Gastroesophageal sphincter (tissue), 4 donors: ENCODE measurements at regions not wholly inside any gene's neighbourhood (a gene's known extent, or its start where the extent isn't known, plus 50 kb on each side); places are given as distances from the start of the nearest gene placed in this dataset.

Experiments used
- ATAC-seq: fragments of 150-250 bp; one replicate; pipeline ENCODE4 v1.9.1; 2016; ENCODE audit warnings: mild to moderate bottlenecking, moderate library complexity
- H3K27ac ChIP-seq, 4 donors: fragments of 200-600 bp; sonication (generic) in 3 of 4; 1 replicate in 3 of 4; 2 replicates in 1 of 4; pipeline ENCODE4 v1.5.1; 2016 to 2019
- H3K27me3 ChIP-seq: fragments of 200-600 bp; sonication (generic); one replicate; pipeline ENCODE4 v1.5.1; 2019
- H3K36me3 ChIP-seq, 2 donors: fragments of 200-600 bp; sonication (generic); one replicate each; pipeline ENCODE4 v1.5.1; 2019; ENCODE audit warnings: control low read depth in 1 of 2
- H3K4me1 ChIP-seq, 3 donors: fragments of 200-600 bp; sonication (generic); 1 replicate in 2 of 3; 2 replicates in 1 of 3; pipeline ENCODE4 v1.5.1; 2016 to 2019; ENCODE audit warnings: control low read depth in 2 of 3
- H3K4me3 ChIP-seq, 2 donors: fragments of 200-600 bp; sonication (generic); one replicate each; pipeline ENCODE4 v1.5.1; 2019; ENCODE audit warnings: mild to moderate bottlenecking in 1 of 2, moderate library complexity in 1 of 2
- H3K9me3 ChIP-seq, 3 donors: fragments of 200-600 bp; sonication (generic); one replicate each; pipeline ENCODE4 v1.5.1; 2017 to 2019; ENCODE audit warnings: control low read depth in 2 of 3
- EP300 ChIP-seq: sonication (generic); formaldehyde crosslinking; IDR thresholded peaks from one replicate; pipeline ENCODE4 v1.6.1; 2017; ENCODE audit warnings: antibody characterized with exemption, mild to moderate bottlenecking
- POLR2A ChIP-seq, 2 donors: fragments of 450-650 bp; IDR thresholded peaks; one replicate each; pipeline ENCODE4 v1.6.1; 2017; ENCODE audit warnings: antibody characterized with exemption in 2 of 2, mild to moderate bottlenecking in 2 of 2, moderate library complexity in 1 of 2
- POLR2AphosphoS5 ChIP-seq: sonication (generic); formaldehyde crosslinking; IDR thresholded peaks from one replicate; pipeline ENCODE4 v1.6.1; 2017; ENCODE audit warnings: antibody characterized with exemption
- WGBS, 2 donors: methylation state at CpG; one replicate each; pipeline ENCODE4 v1.1.5; 2018; ENCODE audit warnings: low coverage in 1 of 2; 5-methylcytosine and 5-hydroxymethylcytosine counted together
- TF ChIP-seq, protein P1 (sequence below), 4 experiments: fragments of 200-600 bp in 2 of 4; fragments of 450-650 bp in 2 of 4; sonication (generic) in 1 of 4; IDR thresholded peaks; one replicate each; pipeline ENCODE4 v1.5.1; 2017 to 2019; ENCODE audit warnings: antibody characterized with exemption in 4 of 4, mild to moderate bottlenecking in 2 of 4, moderate library complexity in 2 of 4

DNA sequence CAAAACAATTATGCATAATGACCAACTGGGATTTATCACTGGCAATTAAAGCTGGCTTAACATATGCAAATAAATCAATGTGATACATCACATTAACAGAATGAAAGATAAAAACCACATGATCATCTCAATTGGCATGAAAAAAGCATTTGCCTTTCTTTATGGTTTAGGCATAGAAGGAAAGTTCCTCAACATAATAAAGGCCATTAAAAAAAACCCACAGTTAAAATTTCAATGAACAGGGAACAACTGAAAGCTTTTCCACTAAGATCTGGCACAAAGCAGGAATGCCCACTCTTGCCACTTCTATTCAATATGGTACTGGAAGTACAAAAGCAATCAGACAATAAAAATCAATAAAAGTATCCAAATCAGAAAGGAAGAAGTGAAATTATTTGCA, 151.2 kb upstream of the CD180 start:
- H3K36me3 ChIP-seq, result no peaks in the 10 kb centered on the region
- no peak overlapping the region for H3K4me3 ChIP-seq
- H3K27ac ChIP-seq, result no peak overlapping the region
- TF ChIP-seq, protein P1, sequence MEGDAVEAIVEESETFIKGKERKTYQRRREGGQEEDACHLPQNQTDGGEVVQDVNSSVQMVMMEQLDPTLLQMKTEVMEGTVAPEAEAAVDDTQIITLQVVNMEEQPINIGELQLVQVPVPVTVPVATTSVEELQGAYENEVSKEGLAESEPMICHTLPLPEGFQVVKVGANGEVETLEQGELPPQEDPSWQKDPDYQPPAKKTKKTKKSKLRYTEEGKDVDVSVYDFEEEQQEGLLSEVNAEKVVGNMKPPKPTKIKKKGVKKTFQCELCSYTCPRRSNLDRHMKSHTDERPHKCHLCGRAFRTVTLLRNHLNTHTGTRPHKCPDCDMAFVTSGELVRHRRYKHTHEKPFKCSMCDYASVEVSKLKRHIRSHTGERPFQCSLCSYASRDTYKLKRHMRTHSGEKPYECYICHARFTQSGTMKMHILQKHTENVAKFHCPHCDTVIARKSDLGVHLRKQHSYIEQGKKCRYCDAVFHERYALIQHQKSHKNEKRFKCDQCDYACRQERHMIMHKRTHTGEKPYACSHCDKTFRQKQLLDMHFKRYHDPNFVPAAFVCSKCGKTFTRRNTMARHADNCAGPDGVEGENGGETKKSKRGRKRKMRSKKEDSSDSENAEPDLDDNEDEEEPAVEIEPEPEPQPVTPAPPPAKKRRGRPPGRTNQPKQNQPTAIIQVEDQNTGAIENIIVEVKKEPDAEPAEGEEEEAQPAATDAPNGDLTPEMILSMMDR (IDR thresholded peaks at IDR 0.05), result no peak
- no peak for TF ChIP-seq POLR2AphosphoS5
- TF ChIP-seq EP300, result no peak
- no peak for TF ChIP-seq POLR2A (IDR thresholded peaks at IDR 0.05)
- peaks cover 0 to 17% (median 0%) of the 10 kb centered on the region in 3 donors for H3K4me1 ChIP-seq
- ATAC-seq, result no peak
- no peaks in the 10 kb centered on the region for H3K9me3 ChIP-seq
- H3K27me3 ChIP-seq, result no peaks in the 10 kb centered on the region

DNA sequence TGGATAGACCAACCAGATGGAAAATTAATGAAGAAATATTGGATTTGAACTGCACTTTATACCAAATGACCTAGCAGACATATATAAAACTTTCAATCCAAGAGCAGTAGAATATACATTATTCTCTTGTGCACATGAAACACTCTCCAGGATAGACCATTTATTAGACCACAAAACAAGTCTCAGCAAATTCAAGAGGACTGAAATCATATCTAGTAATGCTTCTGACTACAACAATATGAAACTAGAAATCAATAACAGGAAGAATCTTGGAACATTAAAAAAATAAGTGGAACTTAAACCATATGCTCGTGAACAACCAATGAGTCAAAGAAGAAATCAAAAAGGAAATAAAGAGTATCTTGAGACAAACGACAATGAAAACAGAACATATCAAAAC, 150.0 kb upstream of the CD180 start:
- Histone ChIP-seq H3K27me3 (no peaks in the 10 kb centered on the region), H3K27ac (no peak overlapping the region), H3K36me3 (no peaks in the 10 kb centered on the region), H3K4me1 (peaks cover 0 to 16% (median 0%) of the 10 kb centered on the region in 3 donors), H3K9me3 (no peaks in the 10 kb centered on the region), H3K4me3 (no peak overlapping the region)
- TF ChIP-seq POLR2A (IDR thresholded peaks at IDR 0.05) (no peak), EP300 (no peak), POLR2AphosphoS5 (no peak)
- TF ChIP-seq, protein P1 (IDR thresholded peaks at IDR 0.05), result no peak
- ATAC-seq, result no peak
- WGBS, 2 donors, result 93 to 94% methylated on average over 2 of the region's 2 CpGs

DNA sequence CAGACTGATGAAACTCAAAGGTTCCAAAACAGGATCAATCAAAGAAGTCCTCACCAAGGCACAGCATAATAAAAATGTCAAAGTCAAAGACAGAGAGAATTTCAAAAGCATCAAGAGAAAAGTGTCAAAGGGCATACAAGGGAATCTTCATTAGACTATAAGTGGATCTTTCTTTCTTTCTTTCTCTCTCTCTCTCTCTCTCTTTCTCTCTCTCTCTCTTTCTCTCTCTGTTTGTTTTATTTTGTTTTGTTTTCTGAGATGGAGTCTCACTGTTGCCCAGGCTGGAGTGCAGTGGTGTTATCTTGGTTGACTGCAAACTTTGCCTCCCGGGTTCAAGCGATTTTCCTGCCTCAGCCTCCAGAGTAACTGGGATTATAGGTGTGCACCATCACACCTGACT, 148.3 kb upstream of the CD180 start:
- ATAC-seq, result no peak
- no peak overlapping the region for H3K27ac ChIP-seq
- no peak overlapping the region for H3K4me3 ChIP-seq
- H3K27me3 ChIP-seq, result no peaks in the 10 kb centered on the region
- 94% methylated on average over 2 of the region's 2 CpGs; no CpG with 5 or more reads in 1 of the 2 donors for WGBS, 2 donors
- no peaks in the 10 kb centered on the region for H3K36me3 ChIP-seq
- H3K4me1 ChIP-seq, result peaks cover 0 to under 1% (median 0%) of the 10 kb centered on the region in 3 donors
- TF ChIP-seq EP300 (no peak), POLR2A (IDR thresholded peaks at IDR 0.05) (no peak), POLR2AphosphoS5 (no peak)
- TF ChIP-seq, protein P1 (IDR thresholded peaks at IDR 0.05), result no peak
- H3K9me3 ChIP-seq, result no peaks in the 10 kb centered on the region

DNA sequence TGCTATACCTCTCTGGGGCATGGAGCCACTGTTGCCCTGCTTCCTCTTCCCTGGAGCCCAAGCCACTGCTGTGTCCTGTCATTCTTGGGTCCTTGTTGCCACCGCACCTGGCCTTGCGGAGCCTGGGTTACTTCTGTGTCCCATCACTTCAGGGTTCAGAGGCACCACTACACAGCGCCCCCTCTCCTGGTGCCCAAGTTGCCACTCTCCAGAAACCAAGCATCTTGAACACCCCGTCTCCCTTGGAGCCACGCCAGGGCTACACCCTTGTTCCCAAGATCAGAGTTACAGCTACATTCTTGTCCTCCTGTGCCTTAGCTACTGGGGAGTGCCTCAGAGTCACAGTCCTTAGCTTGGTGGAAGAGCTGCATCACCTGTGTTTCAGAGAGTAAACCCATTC, 147.2 kb upstream of the CD180 start:
- no peaks in the 10 kb centered on the region for H3K27me3 ChIP-seq
- no peaks in the 10 kb centered on the region for H3K4me1 ChIP-seq
- no peak for ATAC-seq
- H3K4me3 ChIP-seq, result no peak overlapping the region
- TF ChIP-seq EP300, result no peak
- TF ChIP-seq POLR2A (IDR thresholded peaks at IDR 0.05), result no peak
- TF ChIP-seq, protein P1 (IDR thresholded peaks at IDR 0.05), result no peak
- no peak for TF ChIP-seq POLR2AphosphoS5
- H3K36me3 ChIP-seq, result no peaks in the 10 kb centered on the region
- no peak overlapping the region for H3K27ac ChIP-seq
- WGBS, 2 donors, result 89% methylated on average over 4 of the region's 5 CpGs; no CpG with 5 or more reads in 1 of the 2 donors
- H3K9me3 ChIP-seq, result no peaks in the 10 kb centered on the region

GRCh38 chr5:67341478-67341877, 144.9 kb upstream of the CD180 start:
- no peaks in the 10 kb centered on the region for H3K9me3 ChIP-seq
- no peaks in the 10 kb centered on the region for H3K36me3 ChIP-seq
- H3K4me3 ChIP-seq, result no peak overlapping the region
- TF ChIP-seq POLR2AphosphoS5, result no peak
- TF ChIP-seq, protein P1 (IDR thresholded peaks at IDR 0.05), result no peak
- no peak for TF ChIP-seq POLR2A (IDR thresholded peaks at IDR 0.05)
- TF ChIP-seq EP300, result no peak
- no peak for ATAC-seq
- H3K27me3 ChIP-seq, result no peaks in the 10 kb centered on the region
- H3K4me1 ChIP-seq, result no peaks in the 10 kb centered on the region
- H3K27ac ChIP-seq, result no peak overlapping the region
- 73 to 86% methylated on average over 2 of the region's 2 CpGs for WGBS, 2 donors
